ENCODE measurements at regions not wholly inside any gene's neighbourhood (a gene's known extent, or its start where the extent isn't known, plus 50 kb on each side); places are given as distances from the start of the nearest gene placed in this dataset.

DNA sequence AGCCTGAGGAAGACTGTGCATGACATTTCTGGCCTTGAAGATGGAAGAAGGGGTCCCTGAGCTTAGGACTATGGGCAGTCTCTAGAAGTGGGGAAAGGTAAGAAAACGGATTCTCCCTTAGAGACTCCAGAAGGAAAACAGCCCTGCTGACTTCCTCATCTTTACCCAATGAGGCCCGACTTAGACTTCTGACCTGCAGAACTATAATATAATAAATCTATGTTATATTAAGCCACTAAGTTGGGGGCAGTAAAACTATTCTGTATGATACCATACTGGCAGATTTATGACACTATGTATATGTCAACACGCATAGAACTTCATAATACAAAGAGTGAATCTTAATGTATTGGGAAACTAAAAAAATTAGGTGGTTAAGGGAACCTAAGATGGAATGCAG is 422.0 kb downstream of the PLK2 start:
- no peaks in the 10 kb centered on the region for H3K36me3 ChIP-seq (ENCODE audit: insufficient read depth, low read length)
- Mint-ChIP-seq H3K27ac (ENCODE audit: unreplicated experiment) (no peak overlapping the region), H3K4me1 (ENCODE audit: low read depth, unreplicated experiment) (peaks cover 6% of the 10 kb centered on the region), H3K9me3 (ENCODE audit: unreplicated experiment) (no peaks in the 10 kb centered on the region), H3K36me3 (ENCODE audit: low read depth, unreplicated experiment) (no peaks in the 10 kb centered on the region), H3K27me3 (ENCODE audit: low read depth, unreplicated experiment) (no peaks in the 10 kb centered on the region), H3K4me3 (ENCODE audit: unreplicated experiment) (no peak overlapping the region)
- H3K27me3 ChIP-seq (ENCODE audit: insufficient read depth, low read length): no peaks in the 10 kb centered on the region
- H3K27ac ChIP-seq (ENCODE audit: low read depth, low read length): no peak overlapping the region
- no peak overlapping the region for H3K4me3 ChIP-seq (ENCODE audit: insufficient read depth, low read depth, low read length)
- H2AFZ ChIP-seq (ENCODE audit: low read depth, low read length): no peak overlapping the region
- H3K79me2 ChIP-seq (ENCODE audit: insufficient read depth, low read length): no peaks in the 10 kb centered on the region
- DNase-seq (ENCODE audit: low read depth) (no peak), FAIRE-seq (no peak)
- no peak for TF ChIP-seq EZH2 (IDR thresholded peaks at IDR 0.05; ENCODE audit: insufficient read depth, low read length)
- TF ChIP-seq CTCF (IDR thresholded peaks at IDR 0.05; ENCODE audit: insufficient read depth, low read depth, low read length): no peak
- no peaks in the 10 kb centered on the region for H3K9me3 ChIP-seq (ENCODE audit: insufficient read depth, low read depth, low read length)
- H3K4me2 ChIP-seq (ENCODE audit: low read length): no peak overlapping the region
- H4K20me1 ChIP-seq (ENCODE audit: insufficient read depth, low read length): no peaks in the 10 kb centered on the region
- no peaks in the 10 kb centered on the region for H3K4me1 ChIP-seq (ENCODE audit: insufficient read depth, low read length)
- no peak overlapping the region for H3K9ac ChIP-seq (ENCODE audit: low read length)

DNA sequence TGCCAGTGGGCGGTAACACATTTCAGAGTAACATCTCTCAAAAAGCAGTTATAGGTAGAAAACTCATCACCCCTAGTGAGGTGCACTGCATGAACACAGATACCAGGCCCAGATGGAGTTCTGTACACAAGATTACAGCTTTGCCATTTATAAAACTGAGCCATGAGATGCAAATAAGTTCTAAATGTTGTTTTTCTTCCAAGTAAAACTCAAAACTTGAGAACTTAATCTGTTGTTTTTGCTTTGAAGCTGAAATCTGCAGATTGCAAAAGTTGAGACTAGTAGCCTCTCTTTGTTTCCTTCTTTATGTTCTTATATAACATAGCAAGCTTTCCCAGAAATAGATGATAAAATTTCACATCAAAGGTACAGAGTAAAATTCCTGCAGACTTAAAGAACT is 434.1 kb downstream of the PLK2 start:
- Histone ChIP-seq H2AFZ (ENCODE audit: low read depth, low read length) (no peak overlapping the region), H3K4me2 (ENCODE audit: low read length) (no peak overlapping the region), H3K27me3 (ENCODE audit: insufficient read depth, low read length) (no peaks in the 10 kb centered on the region), H3K9me3 (ENCODE audit: insufficient read depth, low read depth, low read length) (no peaks in the 10 kb centered on the region), H3K27ac (ENCODE audit: low read depth, low read length) (no peak overlapping the region), H3K4me3 (ENCODE audit: insufficient read depth, low read depth, low read length) (no peak overlapping the region), H4K20me1 (ENCODE audit: insufficient read depth, low read length) (no peaks in the 10 kb centered on the region), H3K79me2 (ENCODE audit: insufficient read depth, low read length) (no peaks in the 10 kb centered on the region), H3K36me3 (ENCODE audit: insufficient read depth, low read length) (no peaks in the 10 kb centered on the region), H3K9ac (ENCODE audit: low read length) (no peak overlapping the region), H3K4me1 (ENCODE audit: insufficient read depth, low read length) (no peaks in the 10 kb centered on the region)
- no peaks in the 10 kb centered on the region for H3K36me3 Mint-ChIP-seq (ENCODE audit: low read depth, unreplicated experiment)
- no peak overlapping the region for H3K27ac Mint-ChIP-seq (ENCODE audit: unreplicated experiment)
- H3K4me3 Mint-ChIP-seq (ENCODE audit: unreplicated experiment): no peak overlapping the region
- DNase-seq (ENCODE audit: low read depth) (no peak), FAIRE-seq (no peak)
- no peak for TF ChIP-seq EZH2 (IDR thresholded peaks at IDR 0.05; ENCODE audit: insufficient read depth, low read length)
- no peak for TF ChIP-seq CTCF (IDR thresholded peaks at IDR 0.05; ENCODE audit: insufficient read depth, low read depth, low read length)
- H3K4me1 Mint-ChIP-seq (ENCODE audit: low read depth, unreplicated experiment): no peaks in the 10 kb centered on the region
- H3K27me3 Mint-ChIP-seq (ENCODE audit: low read depth, unreplicated experiment): peaks cover 1% of the 10 kb centered on the region
- no peaks in the 10 kb centered on the region for H3K9me3 Mint-ChIP-seq (ENCODE audit: unreplicated experiment)

- Histone ChIP-seq H3K4me3 (ENCODE audit: insufficient read depth, low read depth, low read length) (no peak overlapping the region), H3K4me2 (ENCODE audit: low read length) (no peak overlapping the region), H3K36me3 (ENCODE audit: insufficient read depth, low read length) (no peaks in the 10 kb centered on the region), H3K27me3 (ENCODE audit: insufficient read depth, low read length) (no peaks in the 10 kb centered on the region), H3K9me3 (ENCODE audit: insufficient read depth, low read depth, low read length) (no peaks in the 10 kb centered on the region), H4K20me1 (ENCODE audit: insufficient read depth, low read length) (no peaks in the 10 kb centered on the region), H3K27ac (ENCODE audit: low read depth, low read length) (no peak overlapping the region), H3K9ac (ENCODE audit: low read length) (no peak overlapping the region), H2AFZ (ENCODE audit: low read depth, low read length) (no peak overlapping the region), H3K79me2 (ENCODE audit: insufficient read depth, low read length) (no peaks in the 10 kb centered on the region), H3K4me1 (ENCODE audit: insufficient read depth, low read length) (no peaks in the 10 kb centered on the region)
- H3K27ac Mint-ChIP-seq (ENCODE audit: unreplicated experiment): no peak overlapping the region
- FAIRE-seq (no peak), DNase-seq (ENCODE audit: low read depth) (no peak)
- H3K27me3 Mint-ChIP-seq (ENCODE audit: low read depth, unreplicated experiment): peaks cover 1% of the 10 kb centered on the region
- TF ChIP-seq CTCF (IDR thresholded peaks at IDR 0.05; ENCODE audit: insufficient read depth, low read depth, low read length): no peak
- no peak for TF ChIP-seq EZH2 (IDR thresholded peaks at IDR 0.05; ENCODE audit: insufficient read depth, low read length)
- H3K4me3 Mint-ChIP-seq (ENCODE audit: unreplicated experiment): no peak overlapping the region
- H3K36me3 Mint-ChIP-seq (ENCODE audit: low read depth, unreplicated experiment): no peaks in the 10 kb centered on the region
- H3K4me1 Mint-ChIP-seq (ENCODE audit: low read depth, unreplicated experiment): no peaks in the 10 kb centered on the region
- H3K9me3 Mint-ChIP-seq (ENCODE audit: unreplicated experiment): no peaks in the 10 kb centered on the region
Observed at GRCh38 chr5:58024151-58024550, 435.7 kb downstream of the PLK2 start.
